GM12873 (cell line): ENCODE measurements at regions not wholly inside any gene's neighbourhood (a gene's known extent, or its start where the extent isn't known, plus 50 kb on each side); places are given as distances from the start of the nearest gene placed in this dataset.

Source experiments
- CTCF ChIP-seq: IDR thresholded peaks from 2 replicates; pipeline ENCODE4 v1.5.1; 2012; ENCODE audit warnings: low read depth, mild to moderate bottlenecking, moderate library complexity, low read length, control low read depth; ENCODE audit not compliant: insufficient read depth; ENCODE audit errors: missing control alignments

GRCh38 chr20:22438926-22439325 lies 145.4 kb downstream of the FOXA2 start:
- peak; percentile 40 for TF ChIP-seq CTCF

- no peak for TF ChIP-seq CTCF
These were observed 146.0 kb downstream of the FOXA2 start for GRCh38 chr20:22438346-22438745.

- no peak for TF ChIP-seq CTCF
These were observed 147.0 kb downstream of the FOXA2 start for GRCh38 chr20:22437354-22437753.

GRCh38 chr20:22431419-22431818 lies 153.0 kb downstream of the FOXA2 start:
- TF ChIP-seq CTCF: no peak

- TF ChIP-seq CTCF: no peak
These were observed 153.6 kb downstream of the FOXA2 start for GRCh38 chr20:22430746-22431168.

GRCh38 chr20:22430154-22430745 lies 154.1 kb downstream of the FOXA2 start:
- no peak for TF ChIP-seq CTCF

GRCh38 chr20:22429175-22430153 lies 154.9 kb downstream of the FOXA2 start:
- TF ChIP-seq CTCF: no peak
